Gastroesophageal sphincter (tissue), 4 donors: ENCODE measurements at regions not wholly inside any gene's neighbourhood (a gene's known extent, or its start where the extent isn't known, plus 50 kb on each side); places are given as distances from the start of the nearest gene placed in this dataset.

Experiments
- ATAC-seq: fragments of 150-250 bp; one replicate; pipeline ENCODE4 v1.9.1; 2016; ENCODE audit warnings: mild to moderate bottlenecking, moderate library complexity
- H3K27ac ChIP-seq, 4 donors: fragments of 200-600 bp; sonication (generic) in 3 of 4; 1 replicate in 3 of 4; 2 replicates in 1 of 4; pipeline ENCODE4 v1.5.1; 2016 to 2019
- H3K27me3 ChIP-seq: fragments of 200-600 bp; sonication (generic); one replicate; pipeline ENCODE4 v1.5.1; 2019
- H3K36me3 ChIP-seq, 2 donors: fragments of 200-600 bp; sonication (generic); one replicate each; pipeline ENCODE4 v1.5.1; 2019; ENCODE audit warnings: control low read depth in 1 of 2
- H3K4me1 ChIP-seq, 3 donors: fragments of 200-600 bp; sonication (generic); 1 replicate in 2 of 3; 2 replicates in 1 of 3; pipeline ENCODE4 v1.5.1; 2016 to 2019; ENCODE audit warnings: control low read depth in 2 of 3
- H3K4me3 ChIP-seq, 2 donors: fragments of 200-600 bp; sonication (generic); one replicate each; pipeline ENCODE4 v1.5.1; 2019; ENCODE audit warnings: mild to moderate bottlenecking in 1 of 2, moderate library complexity in 1 of 2
- H3K9me3 ChIP-seq, 3 donors: fragments of 200-600 bp; sonication (generic); one replicate each; pipeline ENCODE4 v1.5.1; 2017 to 2019; ENCODE audit warnings: control low read depth in 2 of 3
- EP300 ChIP-seq: sonication (generic); formaldehyde crosslinking; IDR thresholded peaks from one replicate; pipeline ENCODE4 v1.6.1; 2017; ENCODE audit warnings: antibody characterized with exemption, mild to moderate bottlenecking
- POLR2A ChIP-seq, 2 donors: fragments of 450-650 bp; IDR thresholded peaks; one replicate each; pipeline ENCODE4 v1.6.1; 2017; ENCODE audit warnings: antibody characterized with exemption in 2 of 2, mild to moderate bottlenecking in 2 of 2, moderate library complexity in 1 of 2
- POLR2AphosphoS5 ChIP-seq: sonication (generic); formaldehyde crosslinking; IDR thresholded peaks from one replicate; pipeline ENCODE4 v1.6.1; 2017; ENCODE audit warnings: antibody characterized with exemption
- WGBS, 2 donors: methylation state at CpG; one replicate each; pipeline ENCODE4 v1.1.5; 2018; ENCODE audit warnings: low coverage in 1 of 2; 5-methylcytosine and 5-hydroxymethylcytosine counted together
- TF ChIP-seq, protein P1 (sequence below), 4 experiments: fragments of 200-600 bp in 2 of 4; fragments of 450-650 bp in 2 of 4; sonication (generic) in 1 of 4; IDR thresholded peaks; one replicate each; pipeline ENCODE4 v1.5.1; 2017 to 2019; ENCODE audit warnings: antibody characterized with exemption in 4 of 4, mild to moderate bottlenecking in 2 of 4, moderate library complexity in 2 of 4

GRCh38 chr3:102248981-102249705 is 185.7 kb upstream of the ZPLD1 start:
- no peak for ATAC-seq
- TF ChIP-seq POLR2AphosphoS5 = no peak
- TF ChIP-seq, protein P1, sequence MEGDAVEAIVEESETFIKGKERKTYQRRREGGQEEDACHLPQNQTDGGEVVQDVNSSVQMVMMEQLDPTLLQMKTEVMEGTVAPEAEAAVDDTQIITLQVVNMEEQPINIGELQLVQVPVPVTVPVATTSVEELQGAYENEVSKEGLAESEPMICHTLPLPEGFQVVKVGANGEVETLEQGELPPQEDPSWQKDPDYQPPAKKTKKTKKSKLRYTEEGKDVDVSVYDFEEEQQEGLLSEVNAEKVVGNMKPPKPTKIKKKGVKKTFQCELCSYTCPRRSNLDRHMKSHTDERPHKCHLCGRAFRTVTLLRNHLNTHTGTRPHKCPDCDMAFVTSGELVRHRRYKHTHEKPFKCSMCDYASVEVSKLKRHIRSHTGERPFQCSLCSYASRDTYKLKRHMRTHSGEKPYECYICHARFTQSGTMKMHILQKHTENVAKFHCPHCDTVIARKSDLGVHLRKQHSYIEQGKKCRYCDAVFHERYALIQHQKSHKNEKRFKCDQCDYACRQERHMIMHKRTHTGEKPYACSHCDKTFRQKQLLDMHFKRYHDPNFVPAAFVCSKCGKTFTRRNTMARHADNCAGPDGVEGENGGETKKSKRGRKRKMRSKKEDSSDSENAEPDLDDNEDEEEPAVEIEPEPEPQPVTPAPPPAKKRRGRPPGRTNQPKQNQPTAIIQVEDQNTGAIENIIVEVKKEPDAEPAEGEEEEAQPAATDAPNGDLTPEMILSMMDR (IDR thresholded peaks at IDR 0.05) = no peak
- WGBS, 2 donors = 70 to 95% methylated on average over 2 of the region's 2 CpGs
- no peak overlapping the region for H3K27ac ChIP-seq
- no peaks in the 10 kb centered on the region for H3K9me3 ChIP-seq
- H3K36me3 ChIP-seq = no peaks in the 10 kb centered on the region
- H3K4me3 ChIP-seq = no peak overlapping the region
- no peaks in the 10 kb centered on the region for H3K27me3 ChIP-seq
- H3K4me1 ChIP-seq = no peaks in the 10 kb centered on the region

GRCh38 chr3:102255736-102256135 is 179.1 kb upstream of the ZPLD1 start:
- H3K4me3 ChIP-seq = no peak overlapping the region
- TF ChIP-seq EP300 (no peak), POLR2A (IDR thresholded peaks at IDR 0.05) (no peak), POLR2AphosphoS5 (no peak)
- TF ChIP-seq, protein P1 (IDR thresholded peaks at IDR 0.05) = no peak
- no peak for ATAC-seq
- no peaks in the 10 kb centered on the region for H3K27me3 ChIP-seq
- no peaks in the 10 kb centered on the region for H3K36me3 ChIP-seq
- WGBS, 2 donors = 75 to 100% methylated on average over 1 of the region's 1 CpG
- no peaks in the 10 kb centered on the region for H3K4me1 ChIP-seq
- H3K27ac ChIP-seq = no peak overlapping the region
- H3K9me3 ChIP-seq = no peaks in the 10 kb centered on the region

- H3K27me3 ChIP-seq = no peaks in the 10 kb centered on the region
- H3K9me3 ChIP-seq = no peaks in the 10 kb centered on the region
- TF ChIP-seq POLR2AphosphoS5 (no peak), EP300 (no peak), POLR2A (IDR thresholded peaks at IDR 0.05) (no peak)
- H3K36me3 ChIP-seq = no peaks in the 10 kb centered on the region
- no peak overlapping the region for H3K27ac ChIP-seq
- 54 to 86% methylated on average over 3 of the region's 3 CpGs for WGBS, 2 donors
- H3K4me1 ChIP-seq = no peaks in the 10 kb centered on the region
- H3K4me3 ChIP-seq = no peak overlapping the region
- no peak for ATAC-seq
Observed at GRCh38 chr3:102258666-102259227, 176.1 kb upstream of the ZPLD1 start.

GRCh38 chr3:102259663-102260062 is 175.2 kb upstream of the ZPLD1 start:
- TF ChIP-seq EP300 (no peak), POLR2AphosphoS5 (no peak), POLR2A (IDR thresholded peaks at IDR 0.05) (no peak)
- TF ChIP-seq, protein P1 (IDR thresholded peaks at IDR 0.05) = no peak
- H3K9me3 ChIP-seq = no peaks in the 10 kb centered on the region
- H3K4me3 ChIP-seq = no peak overlapping the region
- no peak overlapping the region for H3K27ac ChIP-seq
- no peaks in the 10 kb centered on the region for H3K4me1 ChIP-seq
- no peaks in the 10 kb centered on the region for H3K27me3 ChIP-seq
- 67 to 100% methylated on average over 1 to 2 of the region's 2 CpGs for WGBS, 2 donors
- no peak for ATAC-seq
- no peaks in the 10 kb centered on the region for H3K36me3 ChIP-seq

DNA sequence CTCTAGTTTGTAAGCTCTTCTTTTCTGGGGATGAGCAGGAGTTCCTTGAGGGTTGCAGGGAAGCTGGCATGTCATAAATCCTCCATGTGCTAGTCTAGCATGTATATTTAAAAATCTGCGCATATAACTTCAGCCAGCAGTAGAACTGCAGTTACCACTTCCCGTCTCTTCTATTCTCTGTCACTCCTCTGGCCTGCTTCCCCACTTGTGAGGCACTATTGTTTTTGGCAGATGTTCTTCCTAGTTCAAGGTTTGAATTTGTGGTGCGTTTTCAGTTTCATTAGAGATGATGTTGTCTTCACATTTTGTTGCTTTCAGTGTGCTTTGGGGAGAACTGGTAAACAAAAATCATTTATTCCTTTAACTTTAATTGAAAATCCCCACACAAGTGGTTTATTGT is 169.1 kb upstream of the ZPLD1 start:
- H3K36me3 ChIP-seq = no peaks in the 10 kb centered on the region
- no peak overlapping the region for H3K27ac ChIP-seq
- no peak for TF ChIP-seq EP300
- TF ChIP-seq, protein P1 (IDR thresholded peaks at IDR 0.05) = no peak
- no peak for TF ChIP-seq POLR2A (IDR thresholded peaks at IDR 0.05)
- no peak for TF ChIP-seq POLR2AphosphoS5
- H3K27me3 ChIP-seq = no peaks in the 10 kb centered on the region
- no peak overlapping the region for H3K4me3 ChIP-seq
- H3K4me1 ChIP-seq = no peaks in the 10 kb centered on the region
- WGBS, 2 donors = 24 to 69% methylated on average over 3 of the region's 3 CpGs
- no peak for ATAC-seq
- H3K9me3 ChIP-seq = no peaks in the 10 kb centered on the region
